Keratinocyte (primary cell): ENCODE measurements at regions not wholly inside any gene's neighbourhood (a gene's known extent, or its start where the extent isn't known, plus 50 kb on each side); places are given as distances from the start of the nearest gene placed in this dataset.

Source experiments
- DNase-seq: peaks from one replicate; pipeline ENCODE4 v3.0.0-alpha.2; 2011; ENCODE audit warnings: low read depth, missing footprints, low spot score
- FAIRE-seq: peaks from 2 replicates; lab custom pipeline; 2011; peaks lifted over from hg19 to GRCh38; lab: Jason Lieb, UNC
- H2AFZ ChIP-seq: 2 replicates; pipeline ENCODE4 v1.6.0; 2012; ENCODE audit warnings: low read length, control low read depth, inconsistent platforms; ENCODE audit not compliant: control insufficient read depth
- H3K27ac ChIP-seq: 2 replicates; pipeline ENCODE4 v1.5.1; 2011; ENCODE audit warnings: low read length; ENCODE audit not compliant: control insufficient read depth, insufficient read depth
- H3K27me3 ChIP-seq: 3 replicates; pipeline ENCODE4 v1.6.0; 2011; ENCODE audit warnings: low read length; ENCODE audit not compliant: control insufficient read depth, insufficient read depth; ENCODE audit errors: extremely low read depth
- H3K36me3 ChIP-seq, 2 experiments: 2 replicates in 1 of 2; 3 replicates in 1 of 2; pipeline ENCODE4 v1.5.1; 2011; ENCODE audit warnings: low read length in 2 of 2, mild to moderate bottlenecking in 1 of 2; ENCODE audit not compliant: control insufficient read depth in 2 of 2, insufficient read depth in 2 of 2; ENCODE audit errors: extremely low read depth in 1 of 2
- H3K4me1 ChIP-seq: 3 replicates; pipeline ENCODE4 v1.5.1; 2011; ENCODE audit warnings: low read length; ENCODE audit not compliant: control insufficient read depth, insufficient read depth; ENCODE audit errors: extremely low read depth
- H3K4me2 ChIP-seq: 3 replicates; pipeline ENCODE4 v1.6.0; 2011; ENCODE audit warnings: low read depth, low read length; ENCODE audit not compliant: control insufficient read depth, insufficient read depth; ENCODE audit errors: extremely low read depth
- H3K4me3 ChIP-seq, 3 experiments: fragments of 200-600 bp in 1 of 3; sonication (generic) in 1 of 3; 2 replicates in 2 of 3; 3 replicates in 1 of 3; pipeline ENCODE4 v1.5.1; 2011 to 2016; ENCODE audit warnings: low read length in 3 of 3, mild to moderate bottlenecking in 3 of 3, control low read depth in 2 of 3, inconsistent platforms in 1 of 3, low read depth in 1 of 3, mixed read lengths in 1 of 3, mixed run types in 1 of 3, moderate library complexity in 1 of 3; ENCODE audit not compliant: control insufficient read depth in 2 of 3, insufficient read depth in 2 of 3; ENCODE audit errors: extremely low read depth in 1 of 3
- H3K79me2 ChIP-seq: 2 replicates; pipeline ENCODE4 v1.6.0; 2012; ENCODE audit warnings: low read length; ENCODE audit not compliant: control insufficient read depth, insufficient read depth
- H3K9ac ChIP-seq: 3 replicates; pipeline ENCODE4 v1.6.0; 2011; ENCODE audit warnings: low read length; ENCODE audit not compliant: control insufficient read depth, insufficient read depth; ENCODE audit errors: extremely low read depth
- H3K9me1 ChIP-seq: 3 replicates; pipeline ENCODE4 v1.6.0; 2011; ENCODE audit warnings: low read length; ENCODE audit not compliant: control insufficient read depth, insufficient read depth; ENCODE audit errors: extremely low read depth
- H3K9me3 ChIP-seq: 2 replicates; pipeline ENCODE4 v1.5.1; 2012; ENCODE audit warnings: low read depth, low read length; ENCODE audit not compliant: control insufficient read depth
- H4K20me1 ChIP-seq: 3 replicates; pipeline ENCODE4 v1.6.0; 2011; ENCODE audit warnings: low read length; ENCODE audit not compliant: control insufficient read depth, insufficient read depth; ENCODE audit errors: extremely low read depth
- CTCF ChIP-seq, 3 experiments: IDR thresholded peaks in 1 of 3; conservative IDR thresholded peaks in 1 of 3; optimal IDR thresholded peaks in 1 of 3; 2 replicates in 2 of 3; 3 replicates in 1 of 3; pipeline versions ENCODE3 to v1.5.1; 2011; ENCODE audit warnings: low read length in 3 of 3, mild to moderate bottlenecking in 3 of 3, moderate library complexity in 2 of 3, control low read depth in 1 of 3, inconsistent platforms in 1 of 3; ENCODE audit not compliant: insufficient read depth in 2 of 3; ENCODE audit errors: extremely low read depth in 1 of 3
- EZH2 ChIP-seq: IDR thresholded peaks from one replicate; pipeline ENCODE4 v1.6.1; 2012; ENCODE audit warnings: inconsistent platforms, mild to moderate bottlenecking, low read length, moderate library complexity
- dilution Hi-C: fragments of 300-500 bp; cut with MboI; formaldehyde crosslinking; loops from one replicate; pipeline ENCODE4 v1.7.0; 2020; ENCODE audit warnings: low sequenced_read_pairs; ENCODE audit not compliant: extremely low pct_ligation_motif_present

DNA sequence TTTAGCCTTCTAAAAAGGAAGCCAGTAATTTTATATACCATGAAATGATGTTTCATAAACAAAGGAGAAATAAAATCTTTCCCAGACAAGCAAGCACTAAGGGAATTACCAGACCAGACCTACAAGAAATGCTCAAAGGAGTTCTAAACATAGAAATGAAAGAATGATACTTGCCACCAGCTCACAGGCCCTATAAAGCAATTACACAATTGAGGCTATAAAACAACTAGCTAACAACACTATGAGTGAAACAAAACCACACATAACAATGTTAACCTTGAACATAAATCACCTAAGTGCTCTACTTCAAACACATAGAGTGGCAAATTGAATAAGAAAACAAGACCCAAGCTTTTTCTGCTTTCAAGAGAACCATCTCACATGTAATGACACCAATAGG is 123.8 kb downstream of the BARHL2 start:
- FAIRE-seq, result no peak
- dilution Hi-C loops, result no loop called here

GRCh38 chr1:90591970-90592356 is 125.1 kb downstream of the BARHL2 start:
- no peak for DNase-seq
- Histone ChIP-seq H3K9ac (no peak overlapping the region), H2AFZ (no peak overlapping the region), H4K20me1 (no peaks in the 10 kb centered on the region), H3K9me1 (no peaks in the 10 kb centered on the region), H3K4me3 (no peak overlapping the region), H3K4me2 (no peak overlapping the region), H3K79me2 (no peaks in the 10 kb centered on the region), H3K27me3 (no peaks in the 10 kb centered on the region), H3K36me3 (no peaks in the 10 kb centered on the region), H3K27ac (no peak overlapping the region), H3K4me1 (no peaks in the 10 kb centered on the region), H3K9me3 (no peaks in the 10 kb centered on the region)
- dilution Hi-C loops, result no loop called here
- TF ChIP-seq EZH2 (no peak), CTCF (optimal IDR thresholded peaks at IDR 0.05 in 1 of 3, IDR thresholded peaks at IDR 0.05 in 1 of 3, conservative IDR thresholded peaks at IDR 0.05 in 1 of 3; ENCODE audit: extremely low read depth in 1 of 3, insufficient read depth in 2 of 3, low read length in 3 of 3) (no peak)
- no peak for FAIRE-seq

More for the DNA sequence above, 123.8 kb downstream of the BARHL2 start:
- Histone ChIP-seq H3K27me3 (no peaks in the 10 kb centered on the region), H3K36me3 (no peaks in the 10 kb centered on the region), H3K4me2 (no peak overlapping the region), H3K9me3 (peaks cover 1% of the 10 kb centered on the region), H3K9me1 (no peaks in the 10 kb centered on the region), H3K4me1 (no peaks in the 10 kb centered on the region), H4K20me1 (no peaks in the 10 kb centered on the region), H2AFZ (no peak overlapping the region), H3K79me2 (no peaks in the 10 kb centered on the region), H3K9ac (no peak overlapping the region), H3K27ac (no peak overlapping the region), H3K4me3 (no peak overlapping the region)
- no peak for TF ChIP-seq CTCF (optimal IDR thresholded peaks at IDR 0.05 in 1 of 3, IDR thresholded peaks at IDR 0.05 in 1 of 3, conservative IDR thresholded peaks at IDR 0.05 in 1 of 3; ENCODE audit: extremely low read depth in 1 of 3, insufficient read depth in 2 of 3, low read length in 3 of 3)
- TF ChIP-seq EZH2, result no peak
- no peak for DNase-seq
